ENCODE measurements at regions not wholly inside any gene's neighbourhood (a gene's known extent, or its start where the extent isn't known, plus 50 kb on each side); places are given as distances from the start of the nearest gene placed in this dataset.
"Not testable (repeated sequence)": the region's sequence is repeated elsewhere in the genome, so short reads cannot be mapped to it uniquely, and the experiment has no call there.

DNA sequence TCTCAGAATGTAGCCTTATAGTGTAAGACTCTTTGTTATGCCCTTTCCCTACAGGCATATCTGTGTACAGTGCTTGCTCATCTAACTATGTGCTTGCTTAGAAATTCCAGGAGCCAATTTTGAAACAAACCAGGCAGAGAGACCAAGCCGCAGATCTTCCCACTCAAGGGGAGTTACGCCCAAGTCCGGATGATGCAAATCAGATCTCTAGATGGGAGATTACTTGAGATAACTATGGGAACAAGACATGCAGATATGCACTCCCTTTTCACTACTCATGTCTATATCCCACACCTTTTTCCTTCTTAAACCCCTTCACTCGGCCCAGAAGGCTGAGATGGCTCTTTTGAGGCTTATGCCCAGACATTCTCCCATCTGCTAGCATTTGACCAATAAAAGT, 1496.5 kb downstream of the SPATA31A7 start:
- TF ChIP-seq, protein P1, sequence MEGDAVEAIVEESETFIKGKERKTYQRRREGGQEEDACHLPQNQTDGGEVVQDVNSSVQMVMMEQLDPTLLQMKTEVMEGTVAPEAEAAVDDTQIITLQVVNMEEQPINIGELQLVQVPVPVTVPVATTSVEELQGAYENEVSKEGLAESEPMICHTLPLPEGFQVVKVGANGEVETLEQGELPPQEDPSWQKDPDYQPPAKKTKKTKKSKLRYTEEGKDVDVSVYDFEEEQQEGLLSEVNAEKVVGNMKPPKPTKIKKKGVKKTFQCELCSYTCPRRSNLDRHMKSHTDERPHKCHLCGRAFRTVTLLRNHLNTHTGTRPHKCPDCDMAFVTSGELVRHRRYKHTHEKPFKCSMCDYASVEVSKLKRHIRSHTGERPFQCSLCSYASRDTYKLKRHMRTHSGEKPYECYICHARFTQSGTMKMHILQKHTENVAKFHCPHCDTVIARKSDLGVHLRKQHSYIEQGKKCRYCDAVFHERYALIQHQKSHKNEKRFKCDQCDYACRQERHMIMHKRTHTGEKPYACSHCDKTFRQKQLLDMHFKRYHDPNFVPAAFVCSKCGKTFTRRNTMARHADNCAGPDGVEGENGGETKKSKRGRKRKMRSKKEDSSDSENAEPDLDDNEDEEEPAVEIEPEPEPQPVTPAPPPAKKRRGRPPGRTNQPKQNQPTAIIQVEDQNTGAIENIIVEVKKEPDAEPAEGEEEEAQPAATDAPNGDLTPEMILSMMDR (conservative IDR thresholded peaks at IDR 0.05), result not testable (repeated sequence)
- TF ChIP-seq EZH2 (IDR thresholded peaks at IDR 0.05; ENCODE audit: low read depth), result not testable (repeated sequence)

Measured in PC-9 (cell line).